ENCODE measurements at regions not wholly inside any gene's neighbourhood (a gene's known extent, or its start where the extent isn't known, plus 50 kb on each side); places are given as distances from the start of the nearest gene placed in this dataset.
A peak's percentile ranks its signal among the peaks of the same experiment; 100 is the strongest.

DNA sequence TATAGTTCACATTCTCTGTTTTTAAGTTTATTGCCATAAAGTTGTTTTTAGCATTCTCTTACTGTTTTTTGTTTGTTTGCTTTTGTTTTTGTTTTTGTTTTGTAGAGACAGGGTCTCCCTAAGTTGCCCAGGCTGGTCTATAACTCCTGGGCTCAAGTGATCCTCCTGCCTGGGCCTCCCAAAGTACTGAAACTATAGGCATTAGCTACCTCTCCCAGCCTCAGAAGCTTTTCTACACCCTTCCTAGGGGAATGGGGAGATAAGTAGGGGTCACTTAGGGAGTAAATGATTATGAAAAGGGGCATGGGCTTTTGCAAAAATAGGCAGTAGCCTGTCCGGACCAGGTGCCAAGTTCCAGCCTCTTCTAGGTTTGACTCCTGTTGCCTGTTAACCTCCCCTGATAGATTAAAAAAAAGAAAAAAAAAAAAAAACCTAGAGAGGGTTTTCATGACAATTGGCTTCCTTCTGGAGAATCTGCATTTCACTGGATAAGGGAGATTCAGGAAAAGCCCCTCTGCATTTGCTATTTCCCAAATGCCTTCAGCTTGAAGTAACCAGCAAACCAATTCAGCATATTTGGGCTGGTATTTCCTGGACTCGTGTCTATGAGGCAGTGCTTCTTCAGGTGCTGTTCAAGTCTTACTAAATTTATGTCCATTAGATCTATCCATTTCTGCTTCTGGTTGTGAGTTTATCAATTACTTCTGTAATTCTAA is 216.8 kb downstream of the TM9SF2 start:
- Histone ChIP-seq H4K91ac (replicated peaks; ENCODE audit: insufficient read length, low read length) (peak overlapping the region; percentile 45), H3K4me2 (ENCODE audit: insufficient read depth in 1 of 2, low read depth in 2 of 2, low read length in 2 of 2) (peak overlapping the region; percentile 28 to 42; a peak in 1 of 4 replicates), H2BK20ac (ENCODE audit: low read length) (no peak overlapping the region; the same call in 1 of the 2 replicates), H3K4me1 (replicated peaks in 1 of 4; ENCODE audit: control insufficient read depth in 3 of 4, insufficient read depth in 4 of 4, low read length in 3 of 4) (peaks cover 3 to 13% (median 11%) of the 10 kb centered on the region in 4 experiments; a peak in 6 of 7 replicates), H4K8ac (ENCODE audit: extremely low read depth, insufficient read depth, low read length) (no peak overlapping the region), H3K27ac (ENCODE audit: low read depth, low read length) (peak overlapping the region; percentile 59; the same call in 1 of the 2 replicates), H3K79me2 (ENCODE audit: control insufficient read depth in 1 of 2, insufficient read depth in 2 of 2, low read length in 2 of 2) (no peaks in the 10 kb centered on the region), H3K18ac (ENCODE audit: extremely low read depth, low read length) (no peak overlapping the region; the same call in 1 of the 2 replicates), H3K4ac (replicated peaks; ENCODE audit: insufficient read length, low read depth, low read length) (no peak overlapping the region), H4K20me1 (replicated peaks in 1 of 2; ENCODE audit: control insufficient read depth in 1 of 2, insufficient read depth in 2 of 2, low read length in 2 of 2) (no peaks in the 10 kb centered on the region), H3K9ac (replicated peaks in 1 of 4; ENCODE audit: extremely low read depth in 1 of 4, low read depth in 3 of 4, low read length in 3 of 4) (no peak overlapping the region), H3K56ac (replicated peaks; ENCODE audit: insufficient read length, low read depth, low read length) (peak overlapping the region; percentile 59), H3K79me1 (ENCODE audit: low read depth, low read length) (no peaks in the 10 kb centered on the region), H2AFZ (ENCODE audit: low read length) (no peak overlapping the region), H3K23ac (ENCODE audit: insufficient read length) (no peak overlapping the region), H2BK15ac (ENCODE audit: low read length) (no peak overlapping the region), H3K14ac (ENCODE audit: insufficient read length) (no peak overlapping the region), H2AK5ac (ENCODE audit: low read depth, low read length) (no peak overlapping the region), H2BK120ac (replicated peaks; ENCODE audit: low read depth, low read length) (peak overlapping the region; percentile 29), H3K27me3 (replicated peaks in 1 of 4; ENCODE audit: control insufficient read depth in 3 of 4, extremely low read depth in 1 of 4, insufficient read depth in 3 of 4, low read length in 3 of 4) (no peaks in the 10 kb centered on the region), H2BK12ac (ENCODE audit: low read depth, low read length) (peak overlapping the region; percentile 22; the same call in 1 of the 2 replicates), H3K23me2 (ENCODE audit: low read depth, low read length) (no peaks in the 10 kb centered on the region), H3K9me3 (ENCODE audit: insufficient read depth in 2 of 2, low read depth in 1 of 2, low read length in 1 of 2) (peaks cover 0 to 3% of the 10 kb centered on the region in 2 experiments; a peak in 1 of 4 replicates), H3K4me3 (ENCODE audit: extremely low read depth in 1 of 4, insufficient read depth in 2 of 4, low read depth in 3 of 4, low read length in 4 of 4) (peak overlapping the region in 1 of 4 experiments; percentile 25; a peak in 1 of 8 replicates), H3K36me3 (ENCODE audit: control insufficient read depth in 2 of 4, insufficient read depth in 4 of 4, low read length in 3 of 4) (no peaks in the 10 kb centered on the region), H4K5ac (ENCODE audit: insufficient read length, low read depth, low read length) (peak overlapping the region; percentile 74), H2BK5ac (ENCODE audit: low read depth, low read length) (peak overlapping the region; percentile 83; the same call in 1 of the 2 replicates)
- WGBS, 2 experiments (ENCODE audit: extremely low coverage in 1 of 2, insufficient coverage in 1 of 2, insufficient read length in 1 of 2, insufficient replicate concordance in 2 of 2, low coverage in 1 of 2, low lambda C conversion rate in 2 of 2, missing lambda C conversion rate in 1 of 2): 20% methylated on average over 2 of the region's 2 CpGs; no CpG with 5 or more reads in 1 of the 2 experiments
- DNase-seq (ENCODE audit: low read depth in 1 of 2, low spot score in 2 of 2) (no peak), FAIRE-seq (peak; percentile 82)
- CTCF ChIA-PET (ENCODE audit: partially characterized antibody): interaction anchor here (0.7 to 1.6 kb wide), 5 partner anchors 28 to 182 kb away, joined by 3 to 5 read pairs (median 4); no protein-coding TSS in a partner anchor
- POLR2A ChIA-PET (ENCODE audit: partially characterized antibody): interaction anchor here (0.9 to 2.2 kb wide), 4 partner anchors 11 to 29 kb away, joined by 3 to 14 read pairs (median 4); no protein-coding TSS in a partner anchor
- TF ChIP-seq EZH2 (IDR thresholded peaks at IDR 0.05; ENCODE audit: low read depth, low read length, severe bottlenecking) (no peak), KDM5A (IDR thresholded peaks at IDR 0.05; ENCODE audit: low read length) (no peak), PHF8 (conservative IDR thresholded peaks at IDR 0.05; ENCODE audit: low read depth, low read length) (no peak), EP300 (IDR thresholded peaks at IDR 0.05; ENCODE audit: borderline replicate concordance in 1 of 2, low read depth in 2 of 2, low read length in 2 of 2) (peak in 1 of 2 experiments; percentile 78; a peak in 1 of 3 replicates), SP1 (IDR thresholded peaks at IDR 0.05; ENCODE audit: low read depth, low read length) (0 out of 2 replicates have a peak, but pooled peaks have one; percentile 37), GTF2F1 (IDR thresholded peaks at IDR 0.05; ENCODE audit: borderline replicate concordance, low read depth, low read length) (no peak)

Measured in H1 (cell line).